ENCODE measurements at regions not wholly inside any gene's neighbourhood (a gene's known extent, or its start where the extent isn't known, plus 50 kb on each side); places are given as distances from the start of the nearest gene placed in this dataset.

- TF ChIP-seq CTCF (IDR thresholded peaks at IDR 0.05): no peak
- TF ChIP-seq TCF7L2 (IDR thresholded peaks at IDR 0.05; ENCODE audit: low read depth, low read length): no peak
- no peak for TF ChIP-seq REST (IDR thresholded peaks at IDR 0.05; ENCODE audit: insufficient read depth in 1 of 2, low read depth in 2 of 2, low read length in 1 of 2)
- no peak for TF ChIP-seq SIN3A (IDR thresholded peaks at IDR 0.05; ENCODE audit: borderline replicate concordance, insufficient read depth, low read depth, low read length)
- no peak for TF ChIP-seq POLR2AphosphoS5 (IDR thresholded peaks at IDR 0.05; ENCODE audit: low read depth, low read length)
- no peak for ATAC-seq
- no peaks in the 10 kb centered on the region for H3K9me3 ChIP-seq (ENCODE audit: control insufficient read depth, insufficient read depth, low read depth, low read length)
- CTCF ChIA-PET: no interaction called here
- POLR2A ChIA-PET: no interaction called here
- intact Hi-C loops (cut with micrococcal nuclease; ENCODE audit: unreplicated experiment): no loop called here
- H3K4me1 ChIP-seq (ENCODE audit: control insufficient read depth, insufficient read depth, low read length): peaks cover 7% of the 10 kb centered on the region
- no peaks in the 10 kb centered on the region for H3K27me3 ChIP-seq (ENCODE audit: control insufficient read depth, insufficient read depth, low read length)
- H3K36me3 ChIP-seq (ENCODE audit: control insufficient read depth, insufficient read depth, low read length): no peaks in the 10 kb centered on the region
- no TSS peak for BruUV-seq (replicated peaks)
- in situ Hi-C loops (cut with HindIII; ENCODE audit: low pct_unique_long_range_greater_than_20kb, low sequenced_read_pairs): no loop called here
- DNase-seq (ENCODE audit: low read depth, low spot score): no peak
- no peak overlapping the region for H3K27ac ChIP-seq (ENCODE audit: low read length)
- H3K4me3 ChIP-seq (ENCODE audit: low read depth in 2 of 2, low read length in 2 of 2): no peak overlapping the region
These were observed 121.9 kb upstream of the NEK6 start for GRCh38 chr9:124135813-124136365.

- CTCF ChIA-PET: no interaction called here
- TF ChIP-seq TCF7L2 (IDR thresholded peaks at IDR 0.05; ENCODE audit: low read depth, low read length): no peak
- no peak for TF ChIP-seq POLR2AphosphoS5 (IDR thresholded peaks at IDR 0.05; ENCODE audit: low read depth, low read length)
- no peak for TF ChIP-seq SIN3A (IDR thresholded peaks at IDR 0.05; ENCODE audit: borderline replicate concordance, insufficient read depth, low read depth, low read length)
- TF ChIP-seq CTCF (IDR thresholded peaks at IDR 0.05): no peak
- no peak for TF ChIP-seq REST (IDR thresholded peaks at IDR 0.05; ENCODE audit: insufficient read depth in 1 of 2, low read depth in 2 of 2, low read length in 1 of 2)
These were observed 120.5 kb upstream of the NEK6 start for GRCh38 chr9:124137009-124137943.

More at GRCh38 chr9:124137009-124137943, 120.5 kb upstream of the NEK6 start:
- Histone ChIP-seq H3K36me3 (ENCODE audit: control insufficient read depth, insufficient read depth, low read length) (no peaks in the 10 kb centered on the region), H3K27me3 (ENCODE audit: control insufficient read depth, insufficient read depth, low read length) (no peaks in the 10 kb centered on the region), H3K27ac (ENCODE audit: low read length) (no peak overlapping the region), H3K4me3 (ENCODE audit: low read depth in 2 of 2, low read length in 2 of 2) (no peak overlapping the region), H3K4me1 (ENCODE audit: control insufficient read depth, insufficient read depth, low read length) (peaks cover 3% of the 10 kb centered on the region; the same call in 1 of the 2 replicates), H3K9me3 (ENCODE audit: control insufficient read depth, insufficient read depth, low read depth, low read length) (no peaks in the 10 kb centered on the region)
- in situ Hi-C loops (cut with HindIII; ENCODE audit: low pct_unique_long_range_greater_than_20kb, low sequenced_read_pairs) (no loop called here), intact Hi-C loops (cut with micrococcal nuclease; ENCODE audit: unreplicated experiment) (no loop called here)
- POLR2A ChIA-PET: interaction anchor here (0.6 kb wide), 1 partner anchor 60 kb away, joined by 3 read pairs; no protein-coding TSS in a partner anchor
- DNase-seq (ENCODE audit: low read depth, low spot score) (no peak), ATAC-seq (no peak)
- no TSS peak for BruUV-seq (replicated peaks)
